Endothelial cell of umbilical vein (primary cell): ENCODE measurements at regions not wholly inside any gene's neighbourhood (a gene's known extent, or its start where the extent isn't known, plus 50 kb on each side); places are given as distances from the start of the nearest gene placed in this dataset.

Experiments used
- BruUV-seq: library from RNA; stranded (reverse); fragments of 400-500 nt; replicated peaks from 2 replicates; lab custom pipeline; 2021; lab: Mats Ljungman, UMichigan
- CTCF ChIA-PET: fragments of 300-600, 350-600 bp; sonication (Branson Sonifier 250); formaldehyde crosslinking; loops from one replicate; lab custom pipeline; 2021; ENCODE audit warnings: antibody characterized with exemption, inconsistent platforms; lab: Charles Lee
- POLR2A ChIA-PET: fragments of 300-600, 350-600 bp; sonication (Branson Sonifier 250); formaldehyde crosslinking; loops from one replicate; lab custom pipeline; 2021; ENCODE audit warnings: antibody characterized with exemption, inconsistent platforms; lab: Charles Lee
- DNase-seq: peaks from one replicate; pipeline ENCODE4 v3.0.0-alpha.2; 2011; ENCODE audit warnings: low read depth, low spot score
- FAIRE-seq: peaks from 2 replicates; lab custom pipeline; 2011; peaks lifted over from hg19 to GRCh38; lab: Jason Lieb, UNC
- H2AFZ ChIP-seq: 2 replicates; pipeline ENCODE4 v1.6.0; 2012; ENCODE audit warnings: low read depth, low read length, control low read depth, inconsistent platforms
- H3K27ac ChIP-seq: 2 replicates; pipeline ENCODE4 v1.5.1; 2011; ENCODE audit warnings: low read depth, mild to moderate bottlenecking, control low read depth, low read length, moderate library complexity; ENCODE audit not compliant: insufficient read depth
- H3K27me3 ChIP-seq, 2 experiments: 2 replicates each; pipeline versions ENCODE4 v1.6.0 to v1.6.1; 2011; ENCODE audit warnings: low read length in 2 of 2, mixed read lengths in 1 of 2; ENCODE audit not compliant: control insufficient read depth in 2 of 2, insufficient read depth in 2 of 2
- H3K36me3 ChIP-seq, 2 experiments: 2 replicates in 1 of 2; 3 replicates in 1 of 2; pipeline ENCODE4 v1.5.1; 2011; ENCODE audit warnings: low read length in 2 of 2, mild to moderate bottlenecking in 1 of 2, moderate library complexity in 1 of 2; ENCODE audit not compliant: control insufficient read depth in 2 of 2, insufficient read depth in 2 of 2; ENCODE audit errors: extremely low read depth in 1 of 2
- H3K4me1 ChIP-seq: 3 replicates; pipeline ENCODE4 v1.5.1; 2011; ENCODE audit warnings: mild to moderate bottlenecking, low read length; ENCODE audit not compliant: control insufficient read depth, insufficient read depth; ENCODE audit errors: extremely low read depth
- H3K4me2 ChIP-seq: 2 replicates; pipeline ENCODE4 v1.6.1; 2011; ENCODE audit warnings: low read length, control low read depth, mixed read lengths; ENCODE audit not compliant: insufficient read depth
- H3K4me3 ChIP-seq, 3 experiments: fragments of 200-600 bp in 1 of 3; sonication (generic), shearing (Covaris generic) in 1 of 3; replicated peaks in 1 of 3; 2 replicates each; pipeline ENCODE4 v1.5.1; 2011 to 2016; ENCODE audit warnings: control low read depth in 3 of 3, low read length in 3 of 3, mild to moderate bottlenecking in 2 of 3, inconsistent platforms in 1 of 3, low read depth in 1 of 3, moderate library complexity in 1 of 3; ENCODE audit not compliant: insufficient read depth in 1 of 3
- H3K79me2 ChIP-seq: 2 replicates; pipeline ENCODE4 v1.6.0; 2012; ENCODE audit warnings: low read length, inconsistent platforms; ENCODE audit not compliant: control insufficient read depth, insufficient read depth
- H3K9ac ChIP-seq: replicated peaks from 2 replicates; pipeline ENCODE3; 2011; ENCODE audit warnings: low read length, control low read depth; ENCODE audit not compliant: insufficient read depth; ENCODE audit errors: extremely low read depth
- H3K9me1 ChIP-seq: replicated peaks from 3 replicates; pipeline ENCODE4 v1.6.0; 2011; ENCODE audit warnings: mild to moderate bottlenecking, low read length; ENCODE audit not compliant: control insufficient read depth, insufficient read depth; ENCODE audit errors: extremely low read depth
- H3K9me3 ChIP-seq: replicated peaks from 2 replicates; pipeline ENCODE4 v1.5.1; 2012; ENCODE audit warnings: low read length, inconsistent platforms; ENCODE audit not compliant: control insufficient read depth, insufficient read depth
- H4K20me1 ChIP-seq: replicated peaks from 2 replicates; pipeline ENCODE3; 2011; ENCODE audit warnings: mild to moderate bottlenecking, low read length; ENCODE audit not compliant: control insufficient read depth, insufficient read depth; ENCODE audit errors: extremely low read depth
- EZH2 ChIP-seq: IDR thresholded peaks from 2 replicates; pipeline ENCODE4 v1.6.1; 2012; ENCODE audit warnings: borderline replicate concordance, low read depth, mild to moderate bottlenecking, moderate library complexity, low read length, inconsistent platforms; ENCODE audit not compliant: severe bottlenecking
- FOS ChIP-seq: IDR thresholded peaks from 2 replicates; pipeline ENCODE4 v1.6.1; 2011; ENCODE audit warnings: mild to moderate bottlenecking, low read length, moderate library complexity, borderline replicate concordance; ENCODE audit not compliant: insufficient read depth
- GATA2 ChIP-seq: IDR thresholded peaks from 2 replicates; pipeline ENCODE4 v1.7.0; 2011; ENCODE audit warnings: low read depth, mild to moderate bottlenecking, moderate library complexity, mixed read lengths, low read length; ENCODE audit not compliant: insufficient read length, insufficient read depth
- JUN ChIP-seq: IDR thresholded peaks from 2 replicates; pipeline ENCODE4 v1.6.1; 2011; ENCODE audit warnings: borderline replicate concordance, low read depth; ENCODE audit not compliant: insufficient read length, insufficient read depth
- MYC ChIP-seq: IDR thresholded peaks from one replicate; pipeline ENCODE4 v1.6.1; 2011; ENCODE audit warnings: mild to moderate bottlenecking, low read depth, low read length
- POLR2A ChIP-seq: IDR thresholded peaks from 2 replicates; pipeline ENCODE4 v1.6.1; 2012; ENCODE audit warnings: low read depth, mild to moderate bottlenecking, control low read depth, low read length
- POLR2AphosphoS5 ChIP-seq: IDR thresholded peaks from 2 replicates; pipeline ENCODE4 v1.6.1; 2012; ENCODE audit warnings: low read depth, mild to moderate bottlenecking, control low read depth, low read length, moderate library complexity; ENCODE audit not compliant: insufficient read depth
- dilution Hi-C: fragments of 300-500 bp; cut with MboI; formaldehyde crosslinking; loops from one replicate; pipeline ENCODE4 v1.15.0; 2019; ENCODE audit warnings: low sequenced_read_pairs; ENCODE audit not compliant: extremely low pct_ligation_motif_present
- intact Hi-C: fragments of 100-400 bp; cut with micrococcal nuclease; formaldehyde crosslinking; loops from one replicate; pipeline ENCODE4 v1.10.0; 2022
- TF ChIP-seq, protein P1 (sequence below), 2 donors: IDR thresholded peaks; 1 replicate in 1 of 2; 2 replicates in 1 of 2; pipeline ENCODE4 v1.5.1; 2011; ENCODE audit warnings: low read length in 2 of 2, mild to moderate bottlenecking in 2 of 2, moderate library complexity in 2 of 2, control low read depth in 1 of 2, inconsistent platforms in 1 of 2, low read depth in 1 of 2; ENCODE audit not compliant: insufficient read depth in 1 of 2; ENCODE audit errors: extremely low read depth in 1 of 2
- TF ChIP-seq, protein P2 (sequence below): IDR thresholded peaks from 2 replicates; pipeline ENCODE4 v1.6.1; 2011; ENCODE audit not compliant: insufficient read depth, insufficient read length

GRCh38 chr16:79497606-79498350 lies 102.8 kb downstream of the MAF start:
- Histone ChIP-seq H3K4me1 (no peaks in the 10 kb centered on the region), H3K9me1 (no peaks in the 10 kb centered on the region), H3K9me3 (peaks cover 6% of the 10 kb centered on the region), H3K27me3 (no peaks in the 10 kb centered on the region), H3K36me3 (no peaks in the 10 kb centered on the region), H3K27ac (no peak overlapping the region), H3K4me3 (no peak overlapping the region), H3K9ac (no peak overlapping the region), H3K79me2 (no peaks in the 10 kb centered on the region), H3K4me2 (no peak overlapping the region), H4K20me1 (no peaks in the 10 kb centered on the region), H2AFZ (no peak overlapping the region)
- intact Hi-C loops = no loop called here
- TF ChIP-seq POLR2A (no peak), EZH2 (no peak), MYC (no peak), JUN (no peak)
- TF ChIP-seq, protein P1, sequence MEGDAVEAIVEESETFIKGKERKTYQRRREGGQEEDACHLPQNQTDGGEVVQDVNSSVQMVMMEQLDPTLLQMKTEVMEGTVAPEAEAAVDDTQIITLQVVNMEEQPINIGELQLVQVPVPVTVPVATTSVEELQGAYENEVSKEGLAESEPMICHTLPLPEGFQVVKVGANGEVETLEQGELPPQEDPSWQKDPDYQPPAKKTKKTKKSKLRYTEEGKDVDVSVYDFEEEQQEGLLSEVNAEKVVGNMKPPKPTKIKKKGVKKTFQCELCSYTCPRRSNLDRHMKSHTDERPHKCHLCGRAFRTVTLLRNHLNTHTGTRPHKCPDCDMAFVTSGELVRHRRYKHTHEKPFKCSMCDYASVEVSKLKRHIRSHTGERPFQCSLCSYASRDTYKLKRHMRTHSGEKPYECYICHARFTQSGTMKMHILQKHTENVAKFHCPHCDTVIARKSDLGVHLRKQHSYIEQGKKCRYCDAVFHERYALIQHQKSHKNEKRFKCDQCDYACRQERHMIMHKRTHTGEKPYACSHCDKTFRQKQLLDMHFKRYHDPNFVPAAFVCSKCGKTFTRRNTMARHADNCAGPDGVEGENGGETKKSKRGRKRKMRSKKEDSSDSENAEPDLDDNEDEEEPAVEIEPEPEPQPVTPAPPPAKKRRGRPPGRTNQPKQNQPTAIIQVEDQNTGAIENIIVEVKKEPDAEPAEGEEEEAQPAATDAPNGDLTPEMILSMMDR (IDR thresholded peaks at IDR 0.05; ENCODE audit: extremely low read depth in 1 of 2, insufficient read depth in 1 of 2, low read depth in 1 of 2, low read length in 2 of 2) = no peak
- DNase-seq = no peak
- CTCF ChIA-PET = no interaction called here
- BruUV-seq = no TSS peak
- no peak for FAIRE-seq
- POLR2A ChIA-PET = no interaction called here
- dilution Hi-C loops = no loop called here

- intact Hi-C loops = no loop called here
- CTCF ChIA-PET = no interaction called here
- dilution Hi-C loops = no loop called here
These were observed 106.6 kb downstream of the MAF start for GRCh38 chr16:79493911-79494310.

More at GRCh38 chr16:79493911-79494310, 106.6 kb downstream of the MAF start:
- Histone ChIP-seq H3K27ac (no peak overlapping the region), H3K9ac (no peak overlapping the region), H3K4me3 (no peak overlapping the region), H3K36me3 (no peaks in the 10 kb centered on the region), H3K4me1 (no peaks in the 10 kb centered on the region), H3K27me3 (no peaks in the 10 kb centered on the region), H2AFZ (no peak overlapping the region), H3K9me1 (no peaks in the 10 kb centered on the region), H4K20me1 (no peaks in the 10 kb centered on the region), H3K79me2 (no peaks in the 10 kb centered on the region), H3K9me3 (peaks cover under 1% of the 10 kb centered on the region), H3K4me2 (no peak overlapping the region)
- POLR2A ChIA-PET = no interaction called here
- TF ChIP-seq, protein P1 (IDR thresholded peaks at IDR 0.05; ENCODE audit: extremely low read depth in 1 of 2, insufficient read depth in 1 of 2, low read depth in 1 of 2, low read length in 2 of 2) = no peak
- TF ChIP-seq POLR2AphosphoS5 (no peak), JUN (no peak), MYC (no peak), FOS (no peak), POLR2A (no peak), GATA2 (no peak), EZH2 (no peak)
- TF ChIP-seq, protein P2, sequence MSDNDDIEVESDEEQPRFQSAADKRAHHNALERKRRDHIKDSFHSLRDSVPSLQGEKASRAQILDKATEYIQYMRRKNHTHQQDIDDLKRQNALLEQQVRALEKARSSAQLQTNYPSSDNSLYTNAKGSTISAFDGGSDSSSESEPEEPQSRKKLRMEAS = no peak
- BruUV-seq = no TSS peak
- DNase-seq (no peak), FAIRE-seq (no peak)
